ENCODE measurements at regions not wholly inside any gene's neighbourhood (a gene's known extent, or its start where the extent isn't known, plus 50 kb on each side); places are given as distances from the start of the nearest gene placed in this dataset.

DNA sequence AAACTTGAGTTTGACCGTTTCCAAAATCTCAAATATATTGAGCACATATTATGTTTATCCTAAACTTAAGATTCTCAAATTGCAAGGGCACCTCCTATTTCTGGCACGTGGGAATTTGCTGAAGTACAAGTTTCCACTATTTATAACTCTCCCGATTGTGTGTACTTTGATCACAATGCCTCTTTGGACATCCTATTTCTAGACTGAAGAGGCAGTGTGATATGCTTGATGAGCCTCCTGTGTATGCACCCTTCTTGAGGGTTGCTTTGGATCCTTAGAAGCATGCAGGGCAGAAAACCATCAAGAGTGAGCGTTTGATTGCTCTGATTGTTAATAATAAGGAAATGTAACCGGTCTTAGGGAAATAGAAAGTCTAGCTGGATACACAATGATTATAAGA is 218.9 kb upstream of the RBM19 start:
- WGBS (ENCODE audit: extremely low coverage, insufficient read length, low lambda C conversion rate), result no CpG with 5 or more reads among the region's 5 CpGs
- Histone ChIP-seq H2AFZ (ENCODE audit: low read length) (no peak overlapping the region), H2BK12ac (ENCODE audit: insufficient read length, low read depth, low read length) (no peak overlapping the region), H3K79me2 (ENCODE audit: insufficient read depth, low read length) (no peaks in the 10 kb centered on the region), H3K18ac (ENCODE audit: insufficient read length, low read depth, low read length) (no peak overlapping the region), H3K23me2 (ENCODE audit: insufficient read length, low read depth, low read length, poor library complexity, severe bottlenecking) (no peaks in the 10 kb centered on the region), H3K27ac (ENCODE audit: insufficient read length, low read depth, low read length) (no peak overlapping the region), H4K5ac (ENCODE audit: insufficient read length, low read depth, low read length) (no peak overlapping the region), H2BK120ac (ENCODE audit: low read depth, low read length, poor library complexity, severe bottlenecking) (no peak overlapping the region), H3K9me3 (ENCODE audit: control insufficient read depth, low read depth, low read length) (no peaks in the 10 kb centered on the region), H3K4ac (ENCODE audit: low read depth, low read length) (no peak overlapping the region), H2AK5ac (ENCODE audit: insufficient read length, low read length) (no peak overlapping the region), H3K27me3 (ENCODE audit: insufficient read depth, low read length) (no peaks in the 10 kb centered on the region), H3T11ph (ENCODE audit: low read length) (no peak overlapping the region), H4K8ac (replicated peaks; ENCODE audit: insufficient read length, low read depth, low read length) (no peak overlapping the region), H2BK20ac (ENCODE audit: low read depth, low read length, poor library complexity, severe bottlenecking) (no peak overlapping the region), H2BK15ac (ENCODE audit: low read depth, low read length) (no peak overlapping the region), H3K4me1 (ENCODE audit: insufficient read depth, low read length) (peaks cover 6% of the 10 kb centered on the region; the same call in 1 of the 2 replicates), H3K23ac (ENCODE audit: insufficient read length, low read depth, low read length) (no peak overlapping the region), H3K56ac (ENCODE audit: insufficient read length, low read depth, low read length) (no peak overlapping the region), H4K91ac (ENCODE audit: insufficient read length, low read depth, low read length) (no peak overlapping the region), H2BK5ac (ENCODE audit: insufficient read length, low read length) (no peak overlapping the region), H3K79me1 (ENCODE audit: insufficient read depth, low read depth, low read length, poor library complexity, severe bottlenecking) (no peaks in the 10 kb centered on the region), H3K14ac (ENCODE audit: insufficient read depth, low read length) (no peak overlapping the region), H3K4me2 (ENCODE audit: insufficient read depth, insufficient read length, low read length) (no peak overlapping the region), H3K9ac (ENCODE audit: extremely low read depth, insufficient read length, low read length) (no peak overlapping the region), H4K20me1 (ENCODE audit: control insufficient read depth, insufficient read depth, insufficient read length) (no peaks in the 10 kb centered on the region)
- Mint-ChIP-seq H3K4me1 (peaks cover 32 to 40% of the 10 kb centered on the region in 2 experiments), H3K9me3 (no peaks in the 10 kb centered on the region), H3K36me3 (ENCODE audit: insufficient read depth in 1 of 3, low read depth in 3 of 3) (no peaks in the 10 kb centered on the region; a peak in 2 of 7 replicates), H3K4me3 (no peak overlapping the region), H3K27ac (no peak overlapping the region), H3K27me3 (ENCODE audit: low read depth) (peaks cover 46% of the 10 kb centered on the region)
- TF ChIP-seq, protein P1, sequence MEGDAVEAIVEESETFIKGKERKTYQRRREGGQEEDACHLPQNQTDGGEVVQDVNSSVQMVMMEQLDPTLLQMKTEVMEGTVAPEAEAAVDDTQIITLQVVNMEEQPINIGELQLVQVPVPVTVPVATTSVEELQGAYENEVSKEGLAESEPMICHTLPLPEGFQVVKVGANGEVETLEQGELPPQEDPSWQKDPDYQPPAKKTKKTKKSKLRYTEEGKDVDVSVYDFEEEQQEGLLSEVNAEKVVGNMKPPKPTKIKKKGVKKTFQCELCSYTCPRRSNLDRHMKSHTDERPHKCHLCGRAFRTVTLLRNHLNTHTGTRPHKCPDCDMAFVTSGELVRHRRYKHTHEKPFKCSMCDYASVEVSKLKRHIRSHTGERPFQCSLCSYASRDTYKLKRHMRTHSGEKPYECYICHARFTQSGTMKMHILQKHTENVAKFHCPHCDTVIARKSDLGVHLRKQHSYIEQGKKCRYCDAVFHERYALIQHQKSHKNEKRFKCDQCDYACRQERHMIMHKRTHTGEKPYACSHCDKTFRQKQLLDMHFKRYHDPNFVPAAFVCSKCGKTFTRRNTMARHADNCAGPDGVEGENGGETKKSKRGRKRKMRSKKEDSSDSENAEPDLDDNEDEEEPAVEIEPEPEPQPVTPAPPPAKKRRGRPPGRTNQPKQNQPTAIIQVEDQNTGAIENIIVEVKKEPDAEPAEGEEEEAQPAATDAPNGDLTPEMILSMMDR (conservative IDR thresholded peaks at IDR 0.05), result no peak
- no peak for DNase-seq
